ENCODE measurements at regions not wholly inside any gene's neighbourhood (a gene's known extent, or its start where the extent isn't known, plus 50 kb on each side); places are given as distances from the start of the nearest gene placed in this dataset.

DNA sequence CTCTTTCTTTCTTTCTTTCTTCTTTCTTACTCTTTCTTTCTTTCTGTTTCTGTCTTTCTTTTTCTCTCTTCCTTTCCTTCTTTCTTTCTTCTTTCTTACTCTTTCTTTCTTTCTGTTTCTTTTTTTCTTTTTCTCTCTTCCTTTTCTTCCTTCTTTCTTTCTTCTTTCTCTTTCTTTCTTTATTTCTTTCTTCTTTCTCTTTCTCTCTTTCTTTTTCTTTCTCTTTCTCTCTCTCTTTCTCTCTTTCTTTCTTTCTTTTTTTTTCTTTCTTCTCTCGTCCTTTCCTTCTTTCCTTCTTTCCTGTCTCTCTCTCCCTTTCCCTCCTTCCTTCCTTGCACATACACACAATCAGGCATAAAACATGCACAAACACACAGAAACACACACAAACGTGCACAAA, 79.3 kb upstream of the SHOX start:
- Histone ChIP-seq H3K9ac (ENCODE audit: low read length) (no peak overlapping the region), H2AFZ (ENCODE audit: low read depth, low read length) (no peak overlapping the region), H3K36me3 (ENCODE audit: insufficient read depth, low read length) (no peaks in the 10 kb centered on the region), H3K79me2 (ENCODE audit: insufficient read depth, low read length) (no peaks in the 10 kb centered on the region), H4K20me1 (ENCODE audit: insufficient read depth, low read length) (no peaks in the 10 kb centered on the region), H3K9me3 (ENCODE audit: insufficient read depth, low read depth, low read length) (peaks cover 10% of the 10 kb centered on the region), H3K4me2 (ENCODE audit: low read length) (no peak overlapping the region), H3K27ac (ENCODE audit: low read depth, low read length) (no peak overlapping the region), H3K27me3 (ENCODE audit: insufficient read depth, low read length) (no peaks in the 10 kb centered on the region), H3K4me1 (ENCODE audit: insufficient read depth, low read length) (no peaks in the 10 kb centered on the region), H3K4me3 (ENCODE audit: insufficient read depth, low read depth, low read length) (no peak overlapping the region)
- Mint-ChIP-seq H3K4me1 (ENCODE audit: low read depth, unreplicated experiment) (no peaks in the 10 kb centered on the region), H3K27ac (ENCODE audit: unreplicated experiment) (no peak overlapping the region), H3K9me3 (ENCODE audit: unreplicated experiment) (peaks cover 18% of the 10 kb centered on the region), H3K4me3 (ENCODE audit: unreplicated experiment) (no peak overlapping the region), H3K36me3 (ENCODE audit: low read depth, unreplicated experiment) (no peaks in the 10 kb centered on the region), H3K27me3 (ENCODE audit: low read depth, unreplicated experiment) (no peaks in the 10 kb centered on the region)
- TF ChIP-seq EZH2 (IDR thresholded peaks at IDR 0.05; ENCODE audit: insufficient read depth, low read length), result no peak
- TF ChIP-seq, protein P1, sequence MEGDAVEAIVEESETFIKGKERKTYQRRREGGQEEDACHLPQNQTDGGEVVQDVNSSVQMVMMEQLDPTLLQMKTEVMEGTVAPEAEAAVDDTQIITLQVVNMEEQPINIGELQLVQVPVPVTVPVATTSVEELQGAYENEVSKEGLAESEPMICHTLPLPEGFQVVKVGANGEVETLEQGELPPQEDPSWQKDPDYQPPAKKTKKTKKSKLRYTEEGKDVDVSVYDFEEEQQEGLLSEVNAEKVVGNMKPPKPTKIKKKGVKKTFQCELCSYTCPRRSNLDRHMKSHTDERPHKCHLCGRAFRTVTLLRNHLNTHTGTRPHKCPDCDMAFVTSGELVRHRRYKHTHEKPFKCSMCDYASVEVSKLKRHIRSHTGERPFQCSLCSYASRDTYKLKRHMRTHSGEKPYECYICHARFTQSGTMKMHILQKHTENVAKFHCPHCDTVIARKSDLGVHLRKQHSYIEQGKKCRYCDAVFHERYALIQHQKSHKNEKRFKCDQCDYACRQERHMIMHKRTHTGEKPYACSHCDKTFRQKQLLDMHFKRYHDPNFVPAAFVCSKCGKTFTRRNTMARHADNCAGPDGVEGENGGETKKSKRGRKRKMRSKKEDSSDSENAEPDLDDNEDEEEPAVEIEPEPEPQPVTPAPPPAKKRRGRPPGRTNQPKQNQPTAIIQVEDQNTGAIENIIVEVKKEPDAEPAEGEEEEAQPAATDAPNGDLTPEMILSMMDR (IDR thresholded peaks at IDR 0.05; ENCODE audit: insufficient read depth, low read depth, low read length), result no peak
- DNase-seq (ENCODE audit: low read depth) (no peak), FAIRE-seq (no peak)

DNA sequence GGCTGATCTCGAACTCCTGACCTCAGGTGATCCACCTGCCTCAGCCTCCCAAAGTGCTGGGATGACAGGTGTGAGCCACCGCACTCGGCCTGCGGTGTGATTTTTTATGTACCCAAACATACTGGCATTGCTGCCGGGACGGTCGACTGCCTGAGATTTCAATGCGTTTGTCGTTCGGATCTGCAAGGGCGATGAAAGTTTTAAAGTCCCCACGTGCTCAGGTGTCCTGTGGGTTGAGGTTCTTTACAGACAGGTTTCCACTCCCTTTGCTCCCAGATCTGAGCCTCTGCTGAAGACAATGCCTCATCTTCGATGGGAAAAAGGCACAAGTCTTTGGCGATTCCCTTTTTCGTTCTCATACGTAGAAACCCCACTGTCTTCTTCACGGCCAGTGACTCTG, 78.1 kb upstream of the SHOX start:
- Mint-ChIP-seq H3K27me3 (ENCODE audit: low read depth, unreplicated experiment) (no peaks in the 10 kb centered on the region), H3K27ac (ENCODE audit: unreplicated experiment) (no peak overlapping the region), H3K36me3 (ENCODE audit: low read depth, unreplicated experiment) (no peaks in the 10 kb centered on the region), H3K4me1 (ENCODE audit: low read depth, unreplicated experiment) (no peaks in the 10 kb centered on the region), H3K9me3 (ENCODE audit: unreplicated experiment) (peaks cover 20% of the 10 kb centered on the region), H3K4me3 (ENCODE audit: unreplicated experiment) (no peak overlapping the region)
- Histone ChIP-seq H3K4me2 (ENCODE audit: low read length) (no peak overlapping the region), H3K9ac (ENCODE audit: low read length) (no peak overlapping the region), H3K79me2 (ENCODE audit: insufficient read depth, low read length) (no peaks in the 10 kb centered on the region), H3K4me1 (ENCODE audit: insufficient read depth, low read length) (no peaks in the 10 kb centered on the region), H3K4me3 (ENCODE audit: insufficient read depth, low read depth, low read length) (no peak overlapping the region), H3K36me3 (ENCODE audit: insufficient read depth, low read length) (no peaks in the 10 kb centered on the region), H3K27ac (ENCODE audit: low read depth, low read length) (no peak overlapping the region), H2AFZ (ENCODE audit: low read depth, low read length) (no peak overlapping the region), H3K9me3 (ENCODE audit: insufficient read depth, low read depth, low read length) (peaks cover 10% of the 10 kb centered on the region), H4K20me1 (ENCODE audit: insufficient read depth, low read length) (no peaks in the 10 kb centered on the region), H3K27me3 (ENCODE audit: insufficient read depth, low read length) (no peaks in the 10 kb centered on the region)
- no peak for DNase-seq (ENCODE audit: low read depth)
- TF ChIP-seq, protein P1 (IDR thresholded peaks at IDR 0.05; ENCODE audit: insufficient read depth, low read depth, low read length), result no peak
- no peak for TF ChIP-seq EZH2 (IDR thresholded peaks at IDR 0.05; ENCODE audit: insufficient read depth, low read length)
- FAIRE-seq, result no peak

DNA sequence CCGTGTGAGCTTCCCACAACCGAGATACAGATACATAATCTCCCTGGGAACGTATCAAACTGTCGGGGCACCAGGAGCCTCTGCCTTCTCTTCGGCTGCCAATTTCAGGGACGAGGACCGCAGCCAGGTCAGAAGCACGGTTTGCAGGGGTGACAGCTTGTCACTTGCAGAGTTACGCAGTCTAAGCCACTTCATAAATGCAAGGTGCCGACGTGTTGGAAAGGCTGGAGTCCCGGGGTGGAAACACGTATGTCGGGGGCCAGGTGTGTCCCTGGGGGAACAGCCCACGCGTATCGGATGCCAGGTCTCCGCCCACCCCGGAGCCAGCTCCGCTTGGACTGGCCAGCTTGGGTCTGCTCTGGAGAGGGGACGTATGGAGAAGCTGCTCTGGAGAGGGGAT, 76.3 kb upstream of the SHOX start:
- Histone ChIP-seq H3K36me3 (ENCODE audit: insufficient read depth, low read length) (no peaks in the 10 kb centered on the region), H3K9ac (ENCODE audit: low read length) (no peak overlapping the region), H3K27me3 (ENCODE audit: insufficient read depth, low read length) (no peaks in the 10 kb centered on the region), H3K79me2 (ENCODE audit: insufficient read depth, low read length) (no peaks in the 10 kb centered on the region), H3K4me2 (ENCODE audit: low read length) (no peak overlapping the region), H3K27ac (ENCODE audit: low read depth, low read length) (no peak overlapping the region), H2AFZ (ENCODE audit: low read depth, low read length) (no peak overlapping the region), H3K9me3 (ENCODE audit: insufficient read depth, low read depth, low read length) (peaks cover 7% of the 10 kb centered on the region), H4K20me1 (ENCODE audit: insufficient read depth, low read length) (no peaks in the 10 kb centered on the region), H3K4me3 (ENCODE audit: insufficient read depth, low read depth, low read length) (no peak overlapping the region), H3K4me1 (ENCODE audit: insufficient read depth, low read length) (no peaks in the 10 kb centered on the region)
- H3K9me3 Mint-ChIP-seq (ENCODE audit: unreplicated experiment), result peaks cover 12% of the 10 kb centered on the region
- H3K4me1 Mint-ChIP-seq (ENCODE audit: low read depth, unreplicated experiment), result no peaks in the 10 kb centered on the region
- FAIRE-seq, result no peak
- no peak for DNase-seq (ENCODE audit: low read depth)
- H3K4me3 Mint-ChIP-seq (ENCODE audit: unreplicated experiment), result no peak overlapping the region
- H3K27ac Mint-ChIP-seq (ENCODE audit: unreplicated experiment), result no peak overlapping the region
- TF ChIP-seq EZH2 (IDR thresholded peaks at IDR 0.05; ENCODE audit: insufficient read depth, low read length), result no peak
- TF ChIP-seq, protein P1 (IDR thresholded peaks at IDR 0.05; ENCODE audit: insufficient read depth, low read depth, low read length), result no peak
- no peaks in the 10 kb centered on the region for H3K36me3 Mint-ChIP-seq (ENCODE audit: low read depth, unreplicated experiment)
- no peaks in the 10 kb centered on the region for H3K27me3 Mint-ChIP-seq (ENCODE audit: low read depth, unreplicated experiment)

Measured in astrocyte (in vitro differentiated cells and primary cell).